ENCODE measurements at regions not wholly inside any gene's neighbourhood (a gene's known extent, or its start where the extent isn't known, plus 50 kb on each side); places are given as distances from the start of the nearest gene placed in this dataset.

- DNase-seq: no peak
- H3K4me3 ChIP-seq (ENCODE audit: low read length): no peak overlapping the region
- Mint-ChIP-seq H3K36me3 (no peaks in the 10 kb centered on the region), H3K4me3 (no peak overlapping the region), H3K9me3 (no peaks in the 10 kb centered on the region), H3K4me1 (no peaks in the 10 kb centered on the region), H3K27ac (no peak overlapping the region), H3K27me3 (peaks cover 0 to 4% of the 10 kb centered on the region in 2 donors)
- no peaks in the 10 kb centered on the region for H3K9me3 ChIP-seq (ENCODE audit: low read length)
- POLR2A ChIA-PET: no interaction called here
- H3K27ac ChIP-seq (ENCODE audit: low read depth, low read length): no peak overlapping the region
- no peaks in the 10 kb centered on the region for H3K27me3 ChIP-seq (ENCODE audit: insufficient read depth, low read length, poor library complexity, severe bottlenecking)
- no peaks in the 10 kb centered on the region for H3K36me3 ChIP-seq (ENCODE audit: insufficient read depth, low read length)
- no peaks in the 10 kb centered on the region for H3K4me1 ChIP-seq (ENCODE audit: insufficient read depth, low read length)
- CTCF ChIA-PET: no interaction called here
Measured at GRCh38 chr20:58162986-58163385, 65.5 kb downstream of the ANKRD60 start.

- Mint-ChIP-seq H3K4me3 (no peak overlapping the region), H3K36me3 (no peaks in the 10 kb centered on the region), H3K27me3 (peaks cover 0 to 5% of the 10 kb centered on the region in 2 donors), H3K9me3 (no peaks in the 10 kb centered on the region), H3K27ac (no peak overlapping the region), H3K4me1 (no peaks in the 10 kb centered on the region)
- Histone ChIP-seq H3K4me3 (ENCODE audit: low read length) (no peak overlapping the region), H3K9me3 (ENCODE audit: low read length) (no peaks in the 10 kb centered on the region), H3K36me3 (ENCODE audit: insufficient read depth, low read length) (no peaks in the 10 kb centered on the region), H3K27me3 (ENCODE audit: insufficient read depth, low read length, poor library complexity, severe bottlenecking) (peaks cover 1% of the 10 kb centered on the region), H3K4me1 (ENCODE audit: insufficient read depth, low read length) (no peaks in the 10 kb centered on the region), H3K27ac (ENCODE audit: low read depth, low read length) (no peak overlapping the region)
- DNase-seq: no peak
- POLR2A ChIA-PET: no interaction called here
- CTCF ChIA-PET: no interaction called here
Measured at GRCh38 chr20:58161192-58161591, 67.3 kb downstream of the ANKRD60 start.

GRCh38 chr20:58160451-58161061 lies 67.9 kb downstream of the ANKRD60 start:
- CTCF ChIA-PET: no interaction called here
- no peaks in the 10 kb centered on the region for H3K36me3 ChIP-seq (ENCODE audit: insufficient read depth, low read length)
- DNase-seq: no peak
- no peaks in the 10 kb centered on the region for H3K36me3 Mint-ChIP-seq
- no peak overlapping the region for H3K4me3 ChIP-seq (ENCODE audit: low read length)
- peaks cover 3 to 8% of the 10 kb centered on the region in 2 donors for H3K27me3 Mint-ChIP-seq
- H3K27me3 ChIP-seq (ENCODE audit: insufficient read depth, low read length, poor library complexity, severe bottlenecking): peaks cover 4% of the 10 kb centered on the region
- no peaks in the 10 kb centered on the region for H3K9me3 Mint-ChIP-seq
- no peaks in the 10 kb centered on the region for H3K4me1 Mint-ChIP-seq
- no peaks in the 10 kb centered on the region for H3K9me3 ChIP-seq (ENCODE audit: low read length)
- POLR2A ChIA-PET: no interaction called here
- H3K27ac ChIP-seq (ENCODE audit: low read depth, low read length): no peak overlapping the region
- no peak overlapping the region for H3K4me3 Mint-ChIP-seq
- H3K4me1 ChIP-seq (ENCODE audit: insufficient read depth, low read length): no peaks in the 10 kb centered on the region
- H3K27ac Mint-ChIP-seq: no peak overlapping the region

- Mint-ChIP-seq H3K4me3 (no peak overlapping the region), H3K4me1 (no peaks in the 10 kb centered on the region), H3K36me3 (no peaks in the 10 kb centered on the region), H3K9me3 (no peaks in the 10 kb centered on the region), H3K27me3 (peaks cover 19 to 36% of the 10 kb centered on the region in 2 donors), H3K27ac (no peak overlapping the region)
- Histone ChIP-seq H3K4me3 (ENCODE audit: low read length) (no peak overlapping the region), H3K4me1 (ENCODE audit: insufficient read depth, low read length) (no peaks in the 10 kb centered on the region), H3K36me3 (ENCODE audit: insufficient read depth, low read length) (no peaks in the 10 kb centered on the region), H3K27me3 (ENCODE audit: insufficient read depth, low read length, poor library complexity, severe bottlenecking) (peaks cover 4% of the 10 kb centered on the region), H3K9me3 (ENCODE audit: low read length) (no peaks in the 10 kb centered on the region), H3K27ac (ENCODE audit: low read depth, low read length) (no peak overlapping the region)
- no peak for DNase-seq
- CTCF ChIA-PET: no interaction called here
- POLR2A ChIA-PET: no interaction called here
Measured at GRCh38 chr20:58155148-58155925, 73.1 kb downstream of the ANKRD60 start.

- Mint-ChIP-seq H3K9me3 (no peaks in the 10 kb centered on the region), H3K36me3 (no peaks in the 10 kb centered on the region), H3K27me3 (peaks cover 23 to 46% of the 10 kb centered on the region in 2 donors), H3K4me1 (no peaks in the 10 kb centered on the region), H3K27ac (no peak overlapping the region), H3K4me3 (no peak overlapping the region)
- no peak overlapping the region for H3K27ac ChIP-seq (ENCODE audit: low read depth, low read length)
- CTCF ChIA-PET: no interaction called here
- H3K4me1 ChIP-seq (ENCODE audit: insufficient read depth, low read length): no peaks in the 10 kb centered on the region
- no peak for DNase-seq
- no peak overlapping the region for H3K4me3 ChIP-seq (ENCODE audit: low read length)
- H3K9me3 ChIP-seq (ENCODE audit: low read length): no peaks in the 10 kb centered on the region
- peaks cover 4% of the 10 kb centered on the region for H3K27me3 ChIP-seq (ENCODE audit: insufficient read depth, low read length, poor library complexity, severe bottlenecking)
- POLR2A ChIA-PET: no interaction called here
- no peaks in the 10 kb centered on the region for H3K36me3 ChIP-seq (ENCODE audit: insufficient read depth, low read length)
Measured at GRCh38 chr20:58154113-58154512, 74.3 kb downstream of the ANKRD60 start.

- H3K9me3 Mint-ChIP-seq: no peaks in the 10 kb centered on the region
- peaks cover 4% of the 10 kb centered on the region for H3K27me3 ChIP-seq (ENCODE audit: insufficient read depth, low read length, poor library complexity, severe bottlenecking)
- no peak for DNase-seq
- no peak overlapping the region for H3K4me3 Mint-ChIP-seq
- no peak overlapping the region for H3K27ac Mint-ChIP-seq
- no peak overlapping the region for H3K27ac ChIP-seq (ENCODE audit: low read depth, low read length)
- H3K4me3 ChIP-seq (ENCODE audit: low read length): no peak overlapping the region
- H3K36me3 ChIP-seq (ENCODE audit: insufficient read depth, low read length): no peaks in the 10 kb centered on the region
- no peaks in the 10 kb centered on the region for H3K4me1 ChIP-seq (ENCODE audit: insufficient read depth, low read length)
- H3K27me3 Mint-ChIP-seq: peaks cover 23 to 56% of the 10 kb centered on the region in 2 donors
- H3K9me3 ChIP-seq (ENCODE audit: low read length): no peaks in the 10 kb centered on the region
- H3K4me1 Mint-ChIP-seq: no peaks in the 10 kb centered on the region
- H3K36me3 Mint-ChIP-seq: no peaks in the 10 kb centered on the region
- CTCF ChIA-PET: no interaction called here
- POLR2A ChIA-PET: no interaction called here
Measured at GRCh38 chr20:58153121-58153520, 75.3 kb downstream of the ANKRD60 start.

GRCh38 chr20:58150772-58151171 lies 77.7 kb downstream of the ANKRD60 start:
- peaks cover 0 to 3% (median 0%) of the 10 kb centered on the region in 5 donors for H3K9me3 Mint-ChIP-seq

GRCh38 chr20:58149437-58150091 lies 78.9 kb downstream of the ANKRD60 start:
- POLR2A ChIA-PET: no interaction called here
- Histone ChIP-seq H3K9me3 (ENCODE audit: low read length) (no peaks in the 10 kb centered on the region), H3K36me3 (ENCODE audit: insufficient read depth, low read length) (no peaks in the 10 kb centered on the region), H3K4me1 (ENCODE audit: insufficient read depth, low read length) (no peaks in the 10 kb centered on the region), H3K27me3 (ENCODE audit: insufficient read depth, low read length, poor library complexity, severe bottlenecking) (no peaks in the 10 kb centered on the region), H3K4me3 (ENCODE audit: low read length) (no peak overlapping the region), H3K27ac (ENCODE audit: low read depth, low read length) (no peak overlapping the region)
- no peak for DNase-seq
- CTCF ChIA-PET: no interaction called here
- H3K27ac Mint-ChIP-seq: no peak overlapping the region
- H3K4me3 Mint-ChIP-seq: no peak overlapping the region
- no peaks in the 10 kb centered on the region for H3K4me1 Mint-ChIP-seq
- no peaks in the 10 kb centered on the region for H3K36me3 Mint-ChIP-seq
- H3K27me3 Mint-ChIP-seq: peaks cover 24 to 62% of the 10 kb centered on the region in 2 donors
- peaks cover 0 to 3% (median 0%) of the 10 kb centered on the region in 5 donors for H3K9me3 Mint-ChIP-seq

More at GRCh38 chr20:58150772-58151171, 77.7 kb downstream of the ANKRD60 start:
- H3K4me1 Mint-ChIP-seq: no peaks in the 10 kb centered on the region
- Histone ChIP-seq H3K4me3 (ENCODE audit: low read length) (no peak overlapping the region), H3K4me1 (ENCODE audit: insufficient read depth, low read length) (no peaks in the 10 kb centered on the region), H3K27ac (ENCODE audit: low read depth, low read length) (no peak overlapping the region), H3K27me3 (ENCODE audit: insufficient read depth, low read length, poor library complexity, severe bottlenecking) (no peaks in the 10 kb centered on the region), H3K9me3 (ENCODE audit: low read length) (no peaks in the 10 kb centered on the region), H3K36me3 (ENCODE audit: insufficient read depth, low read length) (no peaks in the 10 kb centered on the region)
- H3K27ac Mint-ChIP-seq: no peak overlapping the region
- H3K36me3 Mint-ChIP-seq: no peaks in the 10 kb centered on the region
- H3K4me3 Mint-ChIP-seq: no peak overlapping the region
- DNase-seq: no peak
- ChIA-PET POLR2A (no interaction called here), CTCF (no interaction called here)
- peaks cover 24 to 67% of the 10 kb centered on the region in 2 donors for H3K27me3 Mint-ChIP-seq
